ENCODE measurements at regions not wholly inside any gene's neighbourhood (a gene's known extent, or its start where the extent isn't known, plus 50 kb on each side); places are given as distances from the start of the nearest gene placed in this dataset.

- no peak for DNase-seq
Measured at GRCh38 chr13:99125326-99125915, 75.2 kb upstream of the UBAC2 start.

GRCh38 chr13:99126821-99127220, 73.8 kb upstream of the UBAC2 start:
- no peak for DNase-seq

- DNase-seq = no peak
Measured at GRCh38 chr13:99129050-99129449, 71.6 kb upstream of the UBAC2 start.

GRCh38 chr13:99129951-99130350, 70.7 kb upstream of the UBAC2 start:
- no peak for DNase-seq

- no peak for DNase-seq
Measured at GRCh38 chr13:99131410-99131809, 69.2 kb upstream of the UBAC2 start.

GRCh38 chr13:99132295-99132835, 68.3 kb upstream of the UBAC2 start:
- no peak for DNase-seq

- DNase-seq = no peak
Measured at GRCh38 chr13:99133230-99133629, 67.4 kb upstream of the UBAC2 start.

GRCh38 chr13:99133848-99134247, 66.8 kb upstream of the UBAC2 start:
- DNase-seq = no peak

- no peak for DNase-seq
Measured at GRCh38 chr13:99135591-99135990, 65.1 kb upstream of the UBAC2 start.

- DNase-seq = no peak
Measured at GRCh38 chr13:99136427-99136954, 64.2 kb upstream of the UBAC2 start.

- DNase-seq = no peak
Measured at GRCh38 chr13:99140831-99141230, 59.8 kb upstream of the UBAC2 start.

GRCh38 chr13:99143904-99144303, 56.8 kb upstream of the UBAC2 start:
- no peak for DNase-seq

- DNase-seq = no peak
Measured at GRCh38 chr13:99144306-99144705, 56.3 kb upstream of the UBAC2 start.

GRCh38 chr13:99145461-99145860, 55.2 kb upstream of the UBAC2 start:
- no peak for DNase-seq

GRCh38 chr13:99150575-99151361, 49.9 kb upstream of the UBAC2 start:
- DNase-seq = no peak

Data from CD4-positive, alpha-beta T cell treated with Interleukin-4 for 1 hour (primary cell).